Neural cell (in vitro differentiated cells): ENCODE measurements at regions not wholly inside any gene's neighbourhood (a gene's known extent, or its start where the extent isn't known, plus 50 kb on each side); places are given as distances from the start of the nearest gene placed in this dataset.

ENCODE experiments used
- RAD21 ChIP-seq: fragments of 450-650 bp; conservative IDR thresholded peaks from 2 replicates; pipeline ENCODE4 v1.6.1; 2014; ENCODE audit warnings: antibody characterized with exemption, mild to moderate bottlenecking, moderate library complexity
- TF ChIP-seq, protein P1 (sequence below): fragments of 450-650 bp; IDR thresholded peaks from 2 replicates; pipeline ENCODE4 v1.5.1; 2014; ENCODE audit warnings: antibody characterized with exemption, mild to moderate bottlenecking, moderate library complexity; ENCODE audit not compliant: poor library complexity, severe bottlenecking

DNA sequence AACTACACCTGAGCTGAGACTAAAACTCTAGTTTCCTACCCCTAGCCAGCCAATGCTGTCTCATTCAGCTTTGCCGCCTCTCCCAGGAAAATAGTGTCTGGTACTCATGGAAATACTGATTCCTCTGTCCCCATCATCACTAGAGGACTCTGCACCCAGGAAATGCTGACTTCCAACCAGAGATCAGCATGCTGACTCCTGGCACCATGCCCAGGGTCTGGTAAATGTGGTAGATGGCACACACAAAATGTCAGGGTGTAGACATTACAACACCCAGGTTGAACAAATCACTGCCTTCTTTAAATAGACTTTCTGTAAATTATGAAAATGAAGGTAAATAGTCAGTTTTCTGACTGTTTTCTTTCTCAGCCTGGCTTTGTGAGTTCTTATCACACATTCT lies 307.3 kb upstream of the CHAC2 start:
- TF ChIP-seq, protein P1, sequence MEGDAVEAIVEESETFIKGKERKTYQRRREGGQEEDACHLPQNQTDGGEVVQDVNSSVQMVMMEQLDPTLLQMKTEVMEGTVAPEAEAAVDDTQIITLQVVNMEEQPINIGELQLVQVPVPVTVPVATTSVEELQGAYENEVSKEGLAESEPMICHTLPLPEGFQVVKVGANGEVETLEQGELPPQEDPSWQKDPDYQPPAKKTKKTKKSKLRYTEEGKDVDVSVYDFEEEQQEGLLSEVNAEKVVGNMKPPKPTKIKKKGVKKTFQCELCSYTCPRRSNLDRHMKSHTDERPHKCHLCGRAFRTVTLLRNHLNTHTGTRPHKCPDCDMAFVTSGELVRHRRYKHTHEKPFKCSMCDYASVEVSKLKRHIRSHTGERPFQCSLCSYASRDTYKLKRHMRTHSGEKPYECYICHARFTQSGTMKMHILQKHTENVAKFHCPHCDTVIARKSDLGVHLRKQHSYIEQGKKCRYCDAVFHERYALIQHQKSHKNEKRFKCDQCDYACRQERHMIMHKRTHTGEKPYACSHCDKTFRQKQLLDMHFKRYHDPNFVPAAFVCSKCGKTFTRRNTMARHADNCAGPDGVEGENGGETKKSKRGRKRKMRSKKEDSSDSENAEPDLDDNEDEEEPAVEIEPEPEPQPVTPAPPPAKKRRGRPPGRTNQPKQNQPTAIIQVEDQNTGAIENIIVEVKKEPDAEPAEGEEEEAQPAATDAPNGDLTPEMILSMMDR = no peak
- TF ChIP-seq RAD21 = no peak
